HCT116 (cell line): ENCODE measurements at regions not wholly inside any gene's neighbourhood (a gene's known extent, or its start where the extent isn't known, plus 50 kb on each side); places are given as distances from the start of the nearest gene placed in this dataset.

Experiments
- ATAC-seq: fragments of 200-7000 bp; cut with Tn5 transposase; 2 replicates; pipeline ENCODE4 v1.9.1; 2020; ENCODE audit warnings: mild to moderate bottlenecking, moderate library complexity
- BruUV-seq: library from RNA; stranded (reverse); fragments of 400-500 nt; replicated peaks from 2 replicates; lab custom pipeline; 2021; lab: Mats Ljungman, UMichigan
- CTCF ChIA-PET: fragments of 300-600 bp; sonication (Branson Sonifier 250); formaldehyde crosslinking; loops from one replicate; lab custom pipeline; 2021; ENCODE audit warnings: antibody characterized with exemption; lab: Charles Lee
- POLR2A ChIA-PET: fragments of 300-600, 350-600 bp; sonication (Branson Sonifier 250); formaldehyde crosslinking; loops from one replicate; lab custom pipeline; 2021; ENCODE audit warnings: antibody characterized with exemption; lab: Charles Lee
- RAD21 ChIA-PET, 2 experiments: fragments of 300-600 bp; sonication (Branson Sonifier 250); formaldehyde crosslinking; loops; one replicate each; lab custom pipeline; 2023; ENCODE audit warnings: low total read pairs in 2 of 2; ENCODE audit not compliant: uncharacterized antibody in 2 of 2, unreplicated experiment in 2 of 2, low non-redundant PET in 1 of 2; lab: Charles Lee
- DNase-seq: peaks from one replicate; pipeline ENCODE4 v3.0.0-alpha.2; 2010; ENCODE audit warnings: low read depth, low spot score
- H2AFZ ChIP-seq: fragments of 200-600 bp; shearing (Covaris generic), sonication (generic); 2 replicates; pipeline ENCODE4 v1.6.1; 2017; ENCODE audit warnings: low read depth, mixed run types, mixed read lengths, antibody characterized with exemption, low read length; ENCODE audit not compliant: poor library complexity, severe bottlenecking
- H3K27ac ChIP-seq: 2 replicates; pipeline ENCODE4 v1.5.1; 2012; ENCODE audit warnings: low read depth, low read length
- H3K27me3 ChIP-seq: fragments of 200-600 bp; sonication (generic); 2 replicates; pipeline ENCODE4 v1.6.1; 2016; ENCODE audit warnings: mixed run types, low read length, mixed read lengths; ENCODE audit not compliant: insufficient read depth
- H3K36me3 ChIP-seq, 2 experiments: fragments of 200-500 bp in 1 of 2; fragments of 200-600 bp in 1 of 2; sonication (Bioruptor generic) in 1 of 2; sonication (generic) in 1 of 2; 2 replicates each; pipeline versions ENCODE4 v1.5.1 to v1.6.1; 2014 to 2016; ENCODE audit warnings: low read length in 2 of 2, inconsistent platforms in 1 of 2, mixed read lengths in 1 of 2, mixed run types in 1 of 2; ENCODE audit not compliant: insufficient read depth in 2 of 2, control insufficient read depth in 1 of 2
- H3K4me1 ChIP-seq, 2 experiments: fragments of 200-600 bp in 1 of 2; sonication (generic) in 1 of 2; 2 replicates each; pipeline versions ENCODE4 v1.5.1 to v1.6.1; 2012 to 2017; ENCODE audit warnings: low read length in 2 of 2, inconsistent platforms in 1 of 2, mild to moderate bottlenecking in 1 of 2, mixed read lengths in 1 of 2, mixed run types in 1 of 2, moderate library complexity in 1 of 2; ENCODE audit not compliant: insufficient read depth in 2 of 2, control insufficient read depth in 1 of 2
- H3K4me2 ChIP-seq: fragments of 200-600 bp; sonication (generic); 2 replicates; pipeline ENCODE4 v1.6.1; 2017; ENCODE audit warnings: mixed run types, low read length, mixed read lengths
- H3K4me3 ChIP-seq, 2 experiments: fragments of 200-600 bp in 1 of 2; sonication (generic) in 1 of 2; replicated peaks in 1 of 2; 2 replicates each; pipeline ENCODE4 v1.5.1; 2011 to 2016; ENCODE audit warnings: low read length in 2 of 2, control low read depth in 1 of 2, low read depth in 1 of 2, mild to moderate bottlenecking in 1 of 2, mixed read lengths in 1 of 2, mixed run types in 1 of 2
- H3K79me2 ChIP-seq: fragments of 200-600 bp; sonication (generic); 2 replicates; pipeline ENCODE4 v1.6.1; 2017; ENCODE audit warnings: mild to moderate bottlenecking, mixed run types, low read length, moderate library complexity, mixed read lengths; ENCODE audit not compliant: insufficient read depth
- H3K9ac ChIP-seq: fragments of 200-600 bp; sonication (generic); 2 replicates; pipeline ENCODE4 v1.6.1; 2016; ENCODE audit warnings: low read length, mixed read lengths
- H3K9me2 ChIP-seq: fragments of 200-600 bp; sonication (generic), shearing (Covaris generic); 2 replicates; pipeline ENCODE4 v1.6.1; 2017; ENCODE audit warnings: mixed run types, mild to moderate bottlenecking, moderate library complexity; ENCODE audit not compliant: insufficient read depth
- H3K9me3 ChIP-seq, 2 experiments: fragments of 200-500 bp in 1 of 2; fragments of 200-600 bp in 1 of 2; sonication (Bioruptor generic) in 1 of 2; sonication (generic) in 1 of 2; 2 replicates each; pipeline ENCODE4 v1.6.1; 2014 to 2017; ENCODE audit warnings: low read length in 2 of 2, mixed read lengths in 2 of 2, inconsistent platforms in 1 of 2, low read depth in 1 of 2, mild to moderate bottlenecking in 1 of 2, mixed run types in 1 of 2, moderate library complexity in 1 of 2; ENCODE audit not compliant: control insufficient read depth in 1 of 2, insufficient read depth in 1 of 2
- H4K20me1 ChIP-seq: fragments of 200-600 bp; sonication (generic), shearing (Covaris generic); 2 replicates; pipeline ENCODE4 v1.6.1; 2017; ENCODE audit warnings: mixed run types, mild to moderate bottlenecking, moderate library complexity; ENCODE audit not compliant: insufficient read depth
- CBX3 ChIP-seq: IDR thresholded peaks from 2 replicates; pipeline ENCODE4 v1.6.1; 2012; ENCODE audit warnings: low read depth
- CEBPB ChIP-seq: IDR thresholded peaks from 2 replicates; pipeline ENCODE4 v1.6.1; 2012; ENCODE audit warnings: low read depth
- EZH2 ChIP-seq: fragments of 200-600 bp; sonication (generic); IDR thresholded peaks from 2 replicates; pipeline ENCODE4 v1.6.1; 2017; ENCODE audit warnings: antibody characterized with exemption, mixed run types
- EZH2phosphoT487 ChIP-seq: fragments of 200-600 bp; IDR thresholded peaks from 2 replicates; pipeline ENCODE4 v1.6.1; 2018; ENCODE audit warnings: antibody characterized with exemption, borderline replicate concordance
- RAD21 ChIP-seq: IDR thresholded peaks from 2 replicates; pipeline ENCODE4 v1.6.1; 2012; ENCODE audit warnings: low read depth, mild to moderate bottlenecking
- SIN3A ChIP-seq: IDR thresholded peaks from 2 replicates; pipeline ENCODE4 v1.6.1; 2012; ENCODE audit warnings: low read depth
- SP1 ChIP-seq: IDR thresholded peaks from 2 replicates; pipeline ENCODE4 v1.6.1; 2012; ENCODE audit warnings: low read depth
- YY1 ChIP-seq: IDR thresholded peaks from 2 replicates; pipeline ENCODE4 v1.6.1; 2011; ENCODE audit warnings: low read length, low read depth, moderate library complexity, mild to moderate bottlenecking; ENCODE audit not compliant: insufficient replicate concordance; ENCODE audit errors: extremely low read depth
- ZFX ChIP-seq: fragments of 450-650 bp; IDR thresholded peaks from 2 replicates; pipeline ENCODE4 v1.6.1; 2017
- ZNF274 ChIP-seq: fragments of 200-500 bp; sonication (Bioruptor generic); IDR thresholded peaks from 2 replicates; pipeline ENCODE4 v1.6.1; 2014; ENCODE audit warnings: mild to moderate bottlenecking, low read depth, low read length, inconsistent platforms
- intact Hi-C: fragments of 100-400 bp; cut with micrococcal nuclease; formaldehyde crosslinking; loops from 2 replicates; pipeline ENCODE4 v1.10.0; 2022

DNA sequence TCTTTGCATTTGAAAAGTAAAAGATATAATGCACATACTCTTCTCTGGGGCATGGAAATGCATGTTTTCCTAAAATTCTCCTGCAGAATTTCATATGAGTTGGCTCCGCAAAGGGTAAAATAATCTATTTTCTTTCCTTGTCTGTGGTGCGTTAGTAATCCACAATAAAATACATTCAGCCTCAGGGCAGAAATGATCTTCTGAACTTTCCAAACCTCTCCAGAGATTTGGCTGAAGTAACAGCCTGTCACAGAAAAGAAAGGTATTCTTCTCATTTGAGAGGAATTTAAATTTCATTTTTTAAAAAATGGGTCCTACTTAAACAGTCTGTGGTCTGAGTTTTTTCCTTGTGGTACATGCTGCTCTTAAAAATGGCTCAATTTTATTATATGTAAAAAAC lies 182.7 kb upstream of the DCBLD2 start:
- Histone ChIP-seq H3K27ac (no peak overlapping the region), H3K79me2 (no peaks in the 10 kb centered on the region), H3K9me3 (no peaks in the 10 kb centered on the region), H3K27me3 (0 out of 2 replicates have a peak, but pooled peaks cover 3% of the 10 kb centered on the region), H3K4me1 (no peaks in the 10 kb centered on the region), H3K4me2 (no peak overlapping the region), H3K36me3 (no peaks in the 10 kb centered on the region), H2AFZ (no peak overlapping the region), H3K9ac (no peak overlapping the region), H3K4me3 (no peak overlapping the region), H3K9me2 (no peaks in the 10 kb centered on the region), H4K20me1 (no peaks in the 10 kb centered on the region)
- RAD21 ChIA-PET = no interaction called here
- CTCF ChIA-PET = no interaction called here
- DNase-seq (no peak), ATAC-seq (no peak)
- TF ChIP-seq EZH2phosphoT487 (no peak), EZH2 (no peak), SIN3A (no peak), CEBPB (no peak), ZFX (no peak), CBX3 (no peak), ZNF274 (no peak), SP1 (no peak)
- POLR2A ChIA-PET = no interaction called here
- no TSS peak for BruUV-seq
- intact Hi-C loops = no loop called here

GRCh38 chr3:99071096-99071495 lies 169.6 kb upstream of the DCBLD2 start:
- no peak overlapping the region for H3K27ac ChIP-seq
- H3K9me2 ChIP-seq = no peaks in the 10 kb centered on the region
- ChIA-PET POLR2A (no interaction called here), RAD21 (no interaction called here), CTCF (no interaction called here)
- TF ChIP-seq RAD21 = no peak
- TF ChIP-seq YY1 = no peak
- TF ChIP-seq EZH2phosphoT487 = no peak
- H3K79me2 ChIP-seq = no peaks in the 10 kb centered on the region
- no peak overlapping the region for H3K9ac ChIP-seq
- no peak for DNase-seq
- intact Hi-C loops = no loop called here
- no peaks in the 10 kb centered on the region for H3K9me3 ChIP-seq
- BruUV-seq = no TSS peak
- no peaks in the 10 kb centered on the region for H4K20me1 ChIP-seq
- H3K36me3 ChIP-seq = no peaks in the 10 kb centered on the region
- H3K4me2 ChIP-seq = no peak overlapping the region
- H3K4me3 ChIP-seq = no peak overlapping the region
- H3K4me1 ChIP-seq = no peaks in the 10 kb centered on the region
- no peak for ATAC-seq
- H2AFZ ChIP-seq = no peak overlapping the region
- H3K27me3 ChIP-seq = 0 out of 2 replicates have a peak, but pooled peaks cover 3% of the 10 kb centered on the region
